ENCODE measurements at regions not wholly inside any gene's neighbourhood (a gene's known extent, or its start where the extent isn't known, plus 50 kb on each side); places are given as distances from the start of the nearest gene placed in this dataset.

GRCh38 chr1:80468356-80468755 is 1332.4 kb upstream of the ADGRL2 start:
- no peak overlapping the region for H3K4me3 ChIP-seq (replicated peaks; ENCODE audit: insufficient read depth, low read length)

DNA sequence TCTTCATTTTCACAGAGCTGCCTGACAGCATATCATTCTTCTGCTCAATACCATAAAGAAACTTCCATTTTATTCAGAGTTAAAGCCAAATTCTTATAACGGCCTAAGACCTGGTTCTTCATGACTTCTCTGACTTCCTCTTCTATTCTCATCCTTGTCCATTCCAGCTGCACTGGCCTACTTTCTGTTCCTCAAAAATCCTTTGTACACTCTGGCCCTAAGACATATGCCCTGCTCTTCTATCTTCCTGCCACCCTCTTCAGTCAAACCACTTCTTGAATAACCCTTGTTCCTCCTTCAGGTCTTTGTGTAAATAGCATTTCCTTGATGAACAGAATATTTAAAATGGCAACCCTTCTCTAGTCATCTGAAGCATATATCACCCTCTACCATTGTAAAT is 1338.7 kb upstream of the ADGRL2 start:
- H3K27ac ChIP-seq (replicated peaks) = no peak overlapping the region
- no peak for DNase-seq (ENCODE audit: low read depth in 1 of 2, low spot score in 1 of 2)
- TF ChIP-seq POLR2AphosphoS5 (IDR thresholded peaks at IDR 0.05; ENCODE audit: low read depth) (no peak), GABPA (IDR thresholded peaks at IDR 0.05; ENCODE audit: low read depth) (no peak), SPI1 (IDR thresholded peaks at IDR 0.05; ENCODE audit: borderline replicate concordance, low read depth) (no peak)
- TF ChIP-seq, protein P1, sequence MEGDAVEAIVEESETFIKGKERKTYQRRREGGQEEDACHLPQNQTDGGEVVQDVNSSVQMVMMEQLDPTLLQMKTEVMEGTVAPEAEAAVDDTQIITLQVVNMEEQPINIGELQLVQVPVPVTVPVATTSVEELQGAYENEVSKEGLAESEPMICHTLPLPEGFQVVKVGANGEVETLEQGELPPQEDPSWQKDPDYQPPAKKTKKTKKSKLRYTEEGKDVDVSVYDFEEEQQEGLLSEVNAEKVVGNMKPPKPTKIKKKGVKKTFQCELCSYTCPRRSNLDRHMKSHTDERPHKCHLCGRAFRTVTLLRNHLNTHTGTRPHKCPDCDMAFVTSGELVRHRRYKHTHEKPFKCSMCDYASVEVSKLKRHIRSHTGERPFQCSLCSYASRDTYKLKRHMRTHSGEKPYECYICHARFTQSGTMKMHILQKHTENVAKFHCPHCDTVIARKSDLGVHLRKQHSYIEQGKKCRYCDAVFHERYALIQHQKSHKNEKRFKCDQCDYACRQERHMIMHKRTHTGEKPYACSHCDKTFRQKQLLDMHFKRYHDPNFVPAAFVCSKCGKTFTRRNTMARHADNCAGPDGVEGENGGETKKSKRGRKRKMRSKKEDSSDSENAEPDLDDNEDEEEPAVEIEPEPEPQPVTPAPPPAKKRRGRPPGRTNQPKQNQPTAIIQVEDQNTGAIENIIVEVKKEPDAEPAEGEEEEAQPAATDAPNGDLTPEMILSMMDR (IDR thresholded peaks at IDR 0.05; ENCODE audit: insufficient read depth, low read length) = no peak
- TF ChIP-seq, protein P2, sequence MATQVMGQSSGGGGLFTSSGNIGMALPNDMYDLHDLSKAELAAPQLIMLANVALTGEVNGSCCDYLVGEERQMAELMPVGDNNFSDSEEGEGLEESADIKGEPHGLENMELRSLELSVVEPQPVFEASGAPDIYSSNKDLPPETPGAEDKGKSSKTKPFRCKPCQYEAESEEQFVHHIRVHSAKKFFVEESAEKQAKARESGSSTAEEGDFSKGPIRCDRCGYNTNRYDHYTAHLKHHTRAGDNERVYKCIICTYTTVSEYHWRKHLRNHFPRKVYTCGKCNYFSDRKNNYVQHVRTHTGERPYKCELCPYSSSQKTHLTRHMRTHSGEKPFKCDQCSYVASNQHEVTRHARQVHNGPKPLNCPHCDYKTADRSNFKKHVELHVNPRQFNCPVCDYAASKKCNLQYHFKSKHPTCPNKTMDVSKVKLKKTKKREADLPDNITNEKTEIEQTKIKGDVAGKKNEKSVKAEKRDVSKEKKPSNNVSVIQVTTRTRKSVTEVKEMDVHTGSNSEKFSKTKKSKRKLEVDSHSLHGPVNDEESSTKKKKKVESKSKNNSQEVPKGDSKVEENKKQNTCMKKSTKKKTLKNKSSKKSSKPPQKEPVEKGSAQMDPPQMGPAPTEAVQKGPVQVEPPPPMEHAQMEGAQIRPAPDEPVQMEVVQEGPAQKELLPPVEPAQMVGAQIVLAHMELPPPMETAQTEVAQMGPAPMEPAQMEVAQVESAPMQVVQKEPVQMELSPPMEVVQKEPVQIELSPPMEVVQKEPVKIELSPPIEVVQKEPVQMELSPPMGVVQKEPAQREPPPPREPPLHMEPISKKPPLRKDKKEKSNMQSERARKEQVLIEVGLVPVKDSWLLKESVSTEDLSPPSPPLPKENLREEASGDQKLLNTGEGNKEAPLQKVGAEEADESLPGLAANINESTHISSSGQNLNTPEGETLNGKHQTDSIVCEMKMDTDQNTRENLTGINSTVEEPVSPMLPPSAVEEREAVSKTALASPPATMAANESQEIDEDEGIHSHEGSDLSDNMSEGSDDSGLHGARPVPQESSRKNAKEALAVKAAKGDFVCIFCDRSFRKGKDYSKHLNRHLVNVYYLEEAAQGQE (IDR thresholded peaks at IDR 0.05; ENCODE audit: insufficient replicate concordance, low read depth) = no peak
- no peak overlapping the region for H3K4me3 ChIP-seq (replicated peaks; ENCODE audit: insufficient read depth, low read length)
- H3K27me3 ChIP-seq (ENCODE audit: insufficient read depth, poor library complexity, severe bottlenecking) = no peaks in the 10 kb centered on the region

More at GRCh38 chr1:80468356-80468755, 1332.4 kb upstream of the ADGRL2 start:
- Histone ChIP-seq H3K27me3 (ENCODE audit: insufficient read depth, poor library complexity, severe bottlenecking) (no peaks in the 10 kb centered on the region), H3K27ac (replicated peaks) (no peak overlapping the region)
- no peak for DNase-seq (ENCODE audit: low read depth in 1 of 2, low spot score in 1 of 2)
- no peak for TF ChIP-seq GABPA (IDR thresholded peaks at IDR 0.05; ENCODE audit: low read depth)
- TF ChIP-seq, protein P1 (IDR thresholded peaks at IDR 0.05; ENCODE audit: insufficient read depth, low read length) = no peak
- TF ChIP-seq, protein P2 (IDR thresholded peaks at IDR 0.05; ENCODE audit: insufficient replicate concordance, low read depth) = no peak
- no peak for TF ChIP-seq SPI1 (IDR thresholded peaks at IDR 0.05; ENCODE audit: borderline replicate concordance, low read depth)
- TF ChIP-seq POLR2AphosphoS5 (IDR thresholded peaks at IDR 0.05; ENCODE audit: low read depth) = no peak

DNA sequence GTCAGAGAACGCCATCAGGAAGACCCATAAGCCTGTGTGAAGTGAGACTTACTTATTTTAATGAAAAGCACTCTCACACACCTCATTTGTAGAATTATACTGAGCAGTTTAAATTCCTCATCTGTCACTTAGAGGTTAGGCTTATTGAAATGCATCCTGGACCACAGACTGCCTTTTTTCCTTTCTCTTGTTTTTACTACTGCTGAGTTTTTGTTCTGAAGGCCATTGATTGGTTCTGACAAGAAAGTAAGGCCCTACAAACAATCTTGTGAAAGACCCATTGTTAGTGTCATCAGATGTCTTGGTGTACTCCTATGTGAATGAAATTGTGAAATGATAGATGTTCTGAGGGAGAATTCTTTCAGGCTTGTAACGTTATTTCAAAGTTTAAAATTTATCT is 1343.3 kb upstream of the ADGRL2 start:
- H3K4me3 ChIP-seq (replicated peaks; ENCODE audit: insufficient read depth, low read length) = no peak overlapping the region
- no peak overlapping the region for H3K27ac ChIP-seq (replicated peaks)
- no peak for DNase-seq (ENCODE audit: low read depth in 1 of 2, low spot score in 1 of 2)
- TF ChIP-seq SPI1 (IDR thresholded peaks at IDR 0.05; ENCODE audit: borderline replicate concordance, low read depth) (no peak), POLR2AphosphoS5 (IDR thresholded peaks at IDR 0.05; ENCODE audit: low read depth) (no peak), GABPA (IDR thresholded peaks at IDR 0.05; ENCODE audit: low read depth) (no peak)
- TF ChIP-seq, protein P1 (IDR thresholded peaks at IDR 0.05; ENCODE audit: insufficient read depth, low read length) = no peak
- TF ChIP-seq, protein P2 (IDR thresholded peaks at IDR 0.05; ENCODE audit: insufficient replicate concordance, low read depth) = no peak
- no peaks in the 10 kb centered on the region for H3K27me3 ChIP-seq (ENCODE audit: insufficient read depth, poor library complexity, severe bottlenecking)
